ENCODE measurements at regions not wholly inside any gene's neighbourhood (a gene's known extent, or its start where the extent isn't known, plus 50 kb on each side); places are given as distances from the start of the nearest gene placed in this dataset.
A peak's percentile ranks its signal among the peaks of the same experiment; 100 is the strongest.

DNA sequence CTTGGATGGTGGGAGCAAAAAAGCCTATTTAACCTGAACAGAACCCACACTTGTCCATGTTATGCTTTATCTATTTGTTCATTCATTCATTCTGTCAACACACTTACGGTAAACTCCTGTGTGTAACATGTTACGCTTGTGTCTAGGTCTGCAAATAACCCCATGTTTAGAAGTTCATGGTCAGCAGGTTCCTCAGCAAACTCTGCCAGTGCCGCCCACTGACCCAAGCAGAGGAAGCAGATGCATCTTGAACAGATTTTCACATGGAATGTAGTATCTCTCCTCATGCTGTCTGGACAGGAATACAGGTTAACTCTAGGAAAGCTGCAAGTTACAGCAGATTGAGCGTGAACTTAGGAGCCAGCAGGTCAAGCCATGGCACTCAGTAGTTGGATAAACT, 213.7 kb upstream of the COPS8 start:
- Histone ChIP-seq H3K27ac (peak overlapping the region in 1 of 2 donors; percentile 65), H3K4me3 (no peak overlapping the region)
- peak; percentile 72 for DNase-seq (ENCODE audit: low spot score)
- TF ChIP-seq, protein P1, sequence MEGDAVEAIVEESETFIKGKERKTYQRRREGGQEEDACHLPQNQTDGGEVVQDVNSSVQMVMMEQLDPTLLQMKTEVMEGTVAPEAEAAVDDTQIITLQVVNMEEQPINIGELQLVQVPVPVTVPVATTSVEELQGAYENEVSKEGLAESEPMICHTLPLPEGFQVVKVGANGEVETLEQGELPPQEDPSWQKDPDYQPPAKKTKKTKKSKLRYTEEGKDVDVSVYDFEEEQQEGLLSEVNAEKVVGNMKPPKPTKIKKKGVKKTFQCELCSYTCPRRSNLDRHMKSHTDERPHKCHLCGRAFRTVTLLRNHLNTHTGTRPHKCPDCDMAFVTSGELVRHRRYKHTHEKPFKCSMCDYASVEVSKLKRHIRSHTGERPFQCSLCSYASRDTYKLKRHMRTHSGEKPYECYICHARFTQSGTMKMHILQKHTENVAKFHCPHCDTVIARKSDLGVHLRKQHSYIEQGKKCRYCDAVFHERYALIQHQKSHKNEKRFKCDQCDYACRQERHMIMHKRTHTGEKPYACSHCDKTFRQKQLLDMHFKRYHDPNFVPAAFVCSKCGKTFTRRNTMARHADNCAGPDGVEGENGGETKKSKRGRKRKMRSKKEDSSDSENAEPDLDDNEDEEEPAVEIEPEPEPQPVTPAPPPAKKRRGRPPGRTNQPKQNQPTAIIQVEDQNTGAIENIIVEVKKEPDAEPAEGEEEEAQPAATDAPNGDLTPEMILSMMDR (IDR thresholded peaks at IDR 0.05), result no peak

DNA sequence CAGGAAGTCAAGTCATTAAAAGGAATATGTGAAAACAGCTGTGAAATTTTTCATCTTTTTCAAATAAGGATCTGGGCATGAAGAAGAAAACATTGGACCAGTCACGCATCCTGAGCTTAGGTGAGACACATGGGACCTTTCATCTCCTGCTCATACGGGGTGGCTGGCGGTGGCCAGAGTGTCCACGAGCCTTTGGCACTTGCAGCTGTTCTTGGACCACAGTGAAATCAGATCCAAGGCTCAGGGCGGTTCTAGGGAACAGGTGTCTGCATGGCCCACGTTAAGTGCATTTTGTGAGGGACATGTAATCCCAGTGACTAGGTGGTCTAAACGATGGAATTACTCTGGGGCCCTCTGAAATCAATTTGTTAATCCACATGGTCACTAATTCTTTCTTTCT, 212.7 kb upstream of the COPS8 start:
- Histone ChIP-seq H3K4me3 (no peak overlapping the region), H3K27ac (no peak overlapping the region)
- peak; percentile 58 for DNase-seq (ENCODE audit: low spot score)
- TF ChIP-seq, protein P1 (IDR thresholded peaks at IDR 0.05), result no peak

DNA sequence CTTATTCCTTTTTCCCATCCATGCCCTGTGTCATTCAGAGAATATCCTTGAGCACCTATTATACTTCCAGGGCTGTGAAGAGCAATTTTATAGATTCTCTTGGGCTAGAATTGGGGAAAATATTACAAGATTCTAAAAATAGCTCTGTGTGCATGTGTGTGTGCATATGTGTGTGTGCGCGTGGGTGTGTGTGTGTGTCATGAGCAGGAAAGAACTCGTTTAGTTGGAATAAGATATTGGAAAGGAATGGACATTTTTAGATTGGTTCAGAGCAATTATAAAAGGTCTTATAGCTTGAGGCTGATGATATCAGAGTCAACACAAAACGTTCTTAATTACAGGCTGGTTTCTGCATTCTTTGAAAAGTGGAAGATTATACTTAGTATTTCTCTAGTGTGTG, 212.1 kb upstream of the COPS8 start:
- TF ChIP-seq, protein P1 (IDR thresholded peaks at IDR 0.05), result no peak
- no peak overlapping the region for H3K27ac ChIP-seq
- no peak overlapping the region for H3K4me3 ChIP-seq
- no peak for DNase-seq (ENCODE audit: low spot score)

DNA sequence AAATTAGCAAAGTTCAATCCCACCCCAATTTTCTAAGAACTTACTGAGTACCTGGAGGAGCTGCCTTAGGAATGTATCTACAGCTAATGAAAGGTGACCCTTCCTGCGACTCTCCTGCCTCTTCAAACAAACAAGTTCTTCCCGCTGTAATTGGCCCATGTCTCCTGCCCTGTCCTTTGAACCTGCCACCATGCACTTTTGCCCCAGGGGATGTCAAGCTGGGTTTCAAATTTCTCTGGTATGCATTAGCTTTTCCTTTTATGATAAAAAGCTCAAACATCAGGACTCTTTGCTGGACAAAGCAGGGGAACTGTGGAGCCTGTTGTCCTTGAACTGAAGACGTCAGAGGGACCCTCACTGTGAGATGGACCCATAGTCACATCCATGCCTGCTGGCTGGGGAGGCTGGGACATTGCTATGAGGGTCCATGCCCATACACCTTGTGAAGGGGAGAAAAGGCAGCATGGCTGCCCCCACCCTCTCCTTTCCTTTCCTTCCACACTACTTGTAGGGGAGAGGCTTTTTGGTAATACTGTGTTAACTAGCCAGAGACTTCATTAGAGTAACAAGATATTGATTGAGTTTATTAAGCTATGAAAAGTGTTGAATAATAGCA, 210.7 kb upstream of the COPS8 start:
- DNase-seq (ENCODE audit: low spot score), result no peak
- TF ChIP-seq, protein P1 (IDR thresholded peaks at IDR 0.05), result no peak
- no peak overlapping the region for H3K27ac ChIP-seq
- no peak overlapping the region for H3K4me3 ChIP-seq

DNA sequence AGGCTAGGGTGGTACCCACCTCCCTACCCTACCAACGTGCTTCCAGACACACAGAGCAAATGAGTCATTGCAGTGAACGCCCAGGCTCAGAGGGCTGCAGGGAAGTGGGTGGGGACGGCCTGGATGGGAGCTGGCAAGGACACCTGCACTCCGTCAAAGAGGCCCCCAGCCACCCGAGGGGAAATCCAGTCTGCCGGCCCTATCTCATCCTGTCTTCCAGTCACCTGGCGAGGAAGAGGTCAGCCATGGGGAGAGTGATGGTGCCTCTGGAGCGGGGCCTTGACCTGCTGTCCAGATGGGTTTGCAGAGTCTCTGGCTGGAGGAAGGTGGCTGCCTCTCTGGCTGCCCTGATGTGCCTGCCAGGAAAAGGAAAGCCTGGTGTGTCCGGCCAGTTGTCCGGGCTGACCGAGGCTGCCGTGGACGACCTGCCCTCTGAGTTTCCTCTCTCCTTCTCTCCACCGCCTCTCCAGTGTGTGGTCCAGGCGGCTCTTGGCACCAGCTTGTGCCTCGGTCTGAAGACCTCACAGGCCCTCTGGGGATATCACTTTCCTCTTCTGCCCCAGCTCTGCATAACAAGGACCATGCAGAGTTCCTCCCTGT, 209.7 kb upstream of the COPS8 start:
- peak; percentile 72 for DNase-seq (ENCODE audit: low spot score)
- TF ChIP-seq, protein P1 (IDR thresholded peaks at IDR 0.05), result no peak
- no peak overlapping the region for H3K27ac ChIP-seq
- no peak overlapping the region for H3K4me3 ChIP-seq

DNA sequence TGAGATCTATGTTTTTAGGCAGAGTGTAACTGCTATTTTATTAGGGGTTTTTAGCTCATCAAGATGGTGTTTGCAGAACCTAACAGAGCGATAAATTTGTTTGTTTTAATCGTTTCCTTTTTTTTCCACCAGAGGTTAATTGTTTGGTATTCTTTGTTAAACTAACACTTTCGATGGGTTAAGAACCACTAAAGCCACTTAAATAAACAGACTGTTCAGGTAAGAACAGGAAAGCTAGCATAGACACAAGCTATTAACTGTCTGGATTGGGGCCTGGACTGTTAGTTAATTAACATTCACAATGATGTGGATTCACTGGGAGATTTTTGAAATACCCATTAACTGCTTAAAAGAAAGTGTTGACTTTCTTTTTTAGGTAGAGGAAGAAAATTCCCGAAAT, 209.0 kb upstream of the COPS8 start:
- H3K27ac ChIP-seq, result no peak overlapping the region
- TF ChIP-seq, protein P1 (IDR thresholded peaks at IDR 0.05), result no peak
- no peak for DNase-seq (ENCODE audit: low spot score)
- H3K4me3 ChIP-seq, result no peak overlapping the region

DNA sequence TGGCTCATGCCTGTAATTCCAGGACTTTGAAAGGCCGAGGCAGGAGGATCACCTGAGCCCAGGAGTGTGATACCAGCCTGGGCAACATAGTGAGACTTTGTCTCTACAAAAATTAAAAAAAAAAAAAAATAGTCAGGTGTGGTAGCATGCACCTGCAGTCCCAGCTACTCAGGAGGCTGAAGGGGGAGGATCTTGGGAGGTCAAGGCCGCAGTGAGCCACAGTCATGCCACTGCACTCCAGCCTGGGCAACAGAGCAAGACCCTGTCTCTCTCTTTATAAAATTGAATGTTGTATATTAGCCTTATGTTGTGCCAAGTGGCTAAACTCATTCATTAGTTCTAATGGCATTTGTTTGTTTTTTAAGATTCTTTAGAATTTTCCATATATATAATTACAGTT, 207.7 kb upstream of the COPS8 start:
- Histone ChIP-seq H3K4me3 (no peak overlapping the region), H3K27ac (no peak overlapping the region)
- TF ChIP-seq, protein P1 (IDR thresholded peaks at IDR 0.05), result no peak
- DNase-seq (ENCODE audit: low spot score), result no peak
